HepG2 (cell line): ENCODE measurements at regions not wholly inside any gene's neighbourhood (a gene's known extent, or its start where the extent isn't known, plus 50 kb on each side); places are given as distances from the start of the nearest gene placed in this dataset.

Experiments used
- ATAC-seq: fragments of 200-7000 bp; cut with Tn5 transposase; 3 replicates; pipeline ENCODE4 v1.9.1; 2020; ENCODE audit warnings: mild to moderate bottlenecking, moderate library complexity
- BruUV-seq: library from RNA; stranded (reverse); fragments of 400-500 nt; replicated peaks from 2 replicates; lab custom pipeline; 2021; lab: Mats Ljungman, UMichigan
- CTCF ChIA-PET: fragments of 300-600 bp; formaldehyde crosslinking; extraction: SDS; loops from one replicate; lab custom pipeline; 2021; ENCODE audit warnings: low total read pairs, inconsistent platforms, low intra/inter-chr PET ratio; lab: Yijun Ruan, JAX
- POLR2A ChIA-PET: fragments of 350-600 bp; sonication (Branson Sonifier 250); formaldehyde crosslinking; loops from one replicate; lab custom pipeline; 2020; ENCODE audit warnings: antibody characterized with exemption, inconsistent platforms; lab: Yijun Ruan, JAX
- DNase-seq: peaks from one replicate; pipeline ENCODE4 v3.0.0-alpha.2; 2015; ENCODE audit warnings: low spot score
- FAIRE-seq: peaks from 3 replicates; lab custom pipeline; 2011; peaks lifted over from hg19 to GRCh38; lab: Jason Lieb, UNC
- H2AFZ ChIP-seq: one replicate; pipeline ENCODE4 v1.6.1; 2011; ENCODE audit warnings: low read length, inconsistent platforms
- H3K27ac ChIP-seq: fragments of 300-600 bp; 3 replicates; pipeline ENCODE4 v1.8.0; 2011; ENCODE audit warnings: mixed run types, mild to moderate bottlenecking, mixed read lengths, low read length, inconsistent platforms; ENCODE audit not compliant: insufficient read depth; ENCODE audit errors: extremely low read length
- H3K27me3 ChIP-seq, 2 experiments: fragments of 200-600 bp in 1 of 2; 2 replicates in 1 of 2; 3 replicates in 1 of 2; pipeline versions ENCODE4 v1.6.0 to v1.8.0; 2011; ENCODE audit warnings: low read length in 2 of 2, mild to moderate bottlenecking in 2 of 2, moderate library complexity in 2 of 2, inconsistent platforms in 1 of 2; ENCODE audit not compliant: insufficient read depth in 2 of 2, control insufficient read depth in 1 of 2
- H3K36me3 ChIP-seq, 2 experiments: fragments of 200-600 bp in 1 of 2; replicated peaks in 1 of 2; 2 replicates in 1 of 2; 3 replicates in 1 of 2; pipeline versions ENCODE4 v1.5.1 to v1.8.0; 2011; ENCODE audit warnings: low read length in 2 of 2, inconsistent platforms in 1 of 2; ENCODE audit not compliant: insufficient read depth in 2 of 2, control insufficient read depth in 1 of 2
- H3K4me1 ChIP-seq: 2 replicates; pipeline ENCODE4 v1.5.1; 2012; ENCODE audit warnings: low read length, inconsistent platforms; ENCODE audit not compliant: insufficient read depth
- H3K4me2 ChIP-seq: 2 replicates; pipeline ENCODE4 v1.6.0; 2011; ENCODE audit warnings: low read depth, low read length, inconsistent platforms
- H3K4me3 ChIP-seq, 3 experiments: fragments of 200-600 bp in 1 of 3; sonication (generic), shearing (Covaris generic) in 1 of 3; replicated peaks in 1 of 3; 2 replicates each; pipeline ENCODE4 v1.5.1; 2011 to 2016; ENCODE audit warnings: low read length in 3 of 3, inconsistent platforms in 2 of 3, low read depth in 2 of 3, mild to moderate bottlenecking in 2 of 3, control low read depth in 1 of 3, mixed read lengths in 1 of 3; ENCODE audit not compliant: insufficient read depth in 1 of 3
- H3K79me2 ChIP-seq: one replicate; pipeline ENCODE4 v1.6.1; 2011; ENCODE audit warnings: low read length, inconsistent platforms; ENCODE audit not compliant: insufficient read depth
- H3K9ac ChIP-seq: 2 replicates; pipeline ENCODE4 v1.6.0; 2011; ENCODE audit warnings: mild to moderate bottlenecking, low read depth, low read length, inconsistent platforms; ENCODE audit not compliant: insufficient read depth
- H3K9me3 ChIP-seq: 2 replicates; pipeline ENCODE4 v1.5.1; 2012; ENCODE audit warnings: mild to moderate bottlenecking, low read length
- H4K20me1 ChIP-seq: 2 replicates; pipeline ENCODE4 v1.6.0; 2011; ENCODE audit warnings: inconsistent platforms, mild to moderate bottlenecking, low read length, moderate library complexity; ENCODE audit not compliant: insufficient read depth
- CBFB ChIP-seq: sonication (generic); formaldehyde crosslinking; IDR thresholded peaks from 2 replicates; pipeline ENCODE4 v1.4.0; 2020; ENCODE audit warnings: missing genetic modification reagents
- EED ChIP-seq: sonication (generic); formaldehyde crosslinking; IDR thresholded peaks from 2 replicates; pipeline ENCODE4 v1.5.0; 2020; ENCODE audit warnings: mild to moderate bottlenecking, missing genetic modification reagents
- KLF12 ChIP-seq: sonication (generic); formaldehyde crosslinking; IDR thresholded peaks from 2 replicates; pipeline ENCODE4 v1.4.0; 2020; ENCODE audit warnings: missing genetic modification reagents, borderline replicate concordance
- MAFK ChIP-seq, 2 experiments: IDR thresholded peaks in 1 of 2; conservative IDR thresholded peaks in 1 of 2; 2 replicates each; pipeline ENCODE4 v1.6.1; 2011; ENCODE audit warnings: improper control_type of control experiment in 2 of 2, low read length in 2 of 2
- ONECUT2 ChIP-seq: sonication (generic); formaldehyde crosslinking; IDR thresholded peaks from 2 replicates; pipeline ENCODE4 v1.4.0; 2020; ENCODE audit warnings: missing genetic modification reagents
- REL ChIP-seq: sonication (generic); formaldehyde crosslinking; conservative IDR thresholded peaks from 2 replicates; pipeline ENCODE4 v1.8.0; 2022; ENCODE audit warnings: mild to moderate bottlenecking, missing genetic modification reagents, moderate library complexity
- SNRNP70 ChIP-seq: fragments of 200-400 bp; formaldehyde crosslinking; IDR thresholded peaks from 2 replicates; pipeline ENCODE4 v1.6.1; 2017; ENCODE audit warnings: mild to moderate bottlenecking, low read depth, low read length, moderate library complexity
- TMF1 ChIP-seq: sonication (generic); formaldehyde crosslinking; IDR thresholded peaks from 2 replicates; pipeline ENCODE4 v1.8.1; 2022; ENCODE audit warnings: low read depth, missing genetic modification reagents
- TRAFD1 ChIP-seq: sonication (generic); formaldehyde crosslinking; IDR thresholded peaks from 2 replicates; pipeline ENCODE4 v1.5.1; 2020; ENCODE audit warnings: missing genetic modification reagents, mild to moderate bottlenecking, borderline replicate concordance
- XRCC5 ChIP-seq: fragments of 200-400 bp; formaldehyde crosslinking; optimal IDR thresholded peaks from 2 replicates; pipeline ENCODE3; 2017; ENCODE audit warnings: mild to moderate bottlenecking, low read length
- ZFP36 ChIP-seq: fragments of 150-350 bp; IDR thresholded peaks from 2 replicates; pipeline ENCODE4 v1.6.1; 2018; ENCODE audit warnings: borderline replicate concordance, low read length, low read depth; ENCODE audit not compliant: partially characterized antibody
- ZNF260 ChIP-seq: sonication (generic); formaldehyde crosslinking; IDR thresholded peaks from 2 replicates; pipeline ENCODE4 v1.4.0; 2020; ENCODE audit warnings: missing genetic modification reagents, low read depth, mild to moderate bottlenecking, borderline replicate concordance
- ZNF263 ChIP-seq: sonication (generic); formaldehyde crosslinking; IDR thresholded peaks from 2 replicates; pipeline ENCODE4 v1.4.0; 2020; ENCODE audit warnings: missing genetic modification reagents
- ZNF280B ChIP-seq: sonication (generic); formaldehyde crosslinking; IDR thresholded peaks from 2 replicates; pipeline ENCODE4 v1.5.0; 2020; ENCODE audit warnings: missing genetic modification reagents, mild to moderate bottlenecking, borderline replicate concordance
- ZNF652 ChIP-seq: IDR thresholded peaks from 2 replicates; pipeline ENCODE4 v1.6.1; 2016; ENCODE audit warnings: low read depth, borderline replicate concordance
- ZNF776 ChIP-seq: sonication (generic); formaldehyde crosslinking; IDR thresholded peaks from 2 replicates; pipeline ENCODE4 v1.4.0; 2020; ENCODE audit warnings: mild to moderate bottlenecking, missing genetic modification reagents
- ZNF781 ChIP-seq: sonication (generic); formaldehyde crosslinking; IDR thresholded peaks from 2 replicates; pipeline ENCODE4 v1.5.1; 2020; ENCODE audit warnings: borderline replicate concordance, mild to moderate bottlenecking, missing genetic modification reagents; ENCODE audit errors: not compliant biosample characterization
- ZNF792 ChIP-seq: IDR thresholded peaks from 2 replicates; pipeline ENCODE4 v1.6.1; 2016
- WGBS: methylation state at CpG from one replicate; pipeline ENCODE4 v1.1.6; 2017; ENCODE audit warnings: low lambda C conversion rate; 5-methylcytosine and 5-hydroxymethylcytosine counted together
- in situ Hi-C: cut with HindIII; loops from 2 replicates; pipeline ENCODE4 v1.10.0; 2017; ENCODE audit warnings: low pct_unique_long_range_greater_than_20kb; ENCODE audit not compliant: extremely low pct_ligation_motif_present
- intact Hi-C: fragments of 100-400 bp; cut with micrococcal nuclease; formaldehyde crosslinking; loops from one replicate; pipeline ENCODE4 v1.10.0; 2022; ENCODE audit not compliant: unreplicated experiment
- TF ChIP-seq, protein P1 (sequence below): sonication (generic); formaldehyde crosslinking; IDR thresholded peaks from 2 replicates; pipeline ENCODE4 v1.4.0; 2020; ENCODE audit warnings: missing genetic modification reagents, borderline replicate concordance

- ATAC-seq = no peak
- ChIA-PET POLR2A (no interaction called here), CTCF (no interaction called here)
- no peaks in the 10 kb centered on the region for H3K27me3 ChIP-seq
- no peak overlapping the region for H3K9ac ChIP-seq
- no TSS peak for BruUV-seq
- no peaks in the 10 kb centered on the region for H3K9me3 ChIP-seq
- in situ Hi-C loops = no loop called here
- peak overlapping the region; percentile 36 for H2AFZ ChIP-seq
- H3K4me2 ChIP-seq = no peak overlapping the region
- 22% methylated on average over 4 of the region's 4 CpGs for WGBS
- no peaks in the 10 kb centered on the region for H3K36me3 ChIP-seq
- H3K79me2 ChIP-seq = no peaks in the 10 kb centered on the region
- intact Hi-C loops = no loop called here
- H3K4me3 ChIP-seq = no peak overlapping the region
- H4K20me1 ChIP-seq = no peaks in the 10 kb centered on the region
- no peak for FAIRE-seq
- no peak overlapping the region for H3K27ac ChIP-seq
- no peak for TF ChIP-seq EED (CRISPR knock-in tag)
- no peak for TF ChIP-seq XRCC5
- no peak for TF ChIP-seq TRAFD1 (CRISPR knock-in tag)
- TF ChIP-seq ZNF781 = no peak
- no peak for TF ChIP-seq ZFP36
- TF ChIP-seq MAFK (conservative IDR thresholded peaks at IDR 0.05 in 1 of 2, IDR thresholded peaks at IDR 0.05 in 1 of 2; ENCODE audit: low read length in 2 of 2) = no peak
- TF ChIP-seq REL (CRISPR knock-in tag) = no peak
- TF ChIP-seq ZNF776 (CRISPR knock-in tag) = no peak
- no peak for TF ChIP-seq ZNF263 (CRISPR knock-in tag)
- TF ChIP-seq, protein P1, sequence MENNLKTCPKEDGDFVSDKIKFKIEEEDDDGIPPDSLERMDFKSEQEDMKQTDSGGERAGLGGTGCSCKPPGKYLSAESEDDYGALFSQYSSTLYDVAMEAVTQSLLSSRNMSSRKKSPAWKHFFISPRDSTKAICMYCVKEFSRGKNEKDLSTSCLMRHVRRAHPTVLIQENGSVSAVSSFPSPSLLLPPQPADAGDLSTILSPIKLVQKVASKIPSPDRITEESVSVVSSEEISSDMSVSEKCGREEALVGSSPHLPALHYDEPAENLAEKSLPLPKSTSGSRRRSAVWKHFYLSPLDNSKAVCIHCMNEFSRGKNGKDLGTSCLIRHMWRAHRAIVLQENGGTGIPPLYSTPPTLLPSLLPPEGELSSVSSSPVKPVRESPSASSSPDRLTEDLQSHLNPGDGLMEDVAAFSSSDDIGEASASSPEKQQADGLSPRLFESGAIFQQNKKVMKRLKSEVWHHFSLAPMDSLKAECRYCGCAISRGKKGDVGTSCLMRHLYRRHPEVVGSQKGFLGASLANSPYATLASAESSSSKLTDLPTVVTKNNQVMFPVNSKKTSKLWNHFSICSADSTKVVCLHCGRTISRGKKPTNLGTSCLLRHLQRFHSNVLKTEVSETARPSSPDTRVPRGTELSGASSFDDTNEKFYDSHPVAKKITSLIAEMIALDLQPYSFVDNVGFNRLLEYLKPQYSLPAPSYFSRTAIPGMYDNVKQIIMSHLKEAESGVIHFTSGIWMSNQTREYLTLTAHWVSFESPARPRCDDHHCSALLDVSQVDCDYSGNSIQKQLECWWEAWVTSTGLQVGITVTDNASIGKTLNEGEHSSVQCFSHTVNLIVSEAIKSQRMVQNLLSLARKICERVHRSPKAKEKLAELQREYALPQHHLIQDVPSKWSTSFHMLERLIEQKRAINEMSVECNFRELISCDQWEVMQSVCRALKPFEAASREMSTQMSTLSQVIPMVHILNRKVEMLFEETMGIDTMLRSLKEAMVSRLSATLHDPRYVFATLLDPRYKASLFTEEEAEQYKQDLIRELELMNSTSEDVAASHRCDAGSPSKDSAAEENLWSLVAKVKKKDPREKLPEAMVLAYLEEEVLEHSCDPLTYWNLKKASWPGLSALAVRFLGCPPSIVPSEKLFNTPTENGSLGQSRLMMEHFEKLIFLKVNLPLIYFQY (CRISPR knock-in tag) = no peak
- no peak for TF ChIP-seq ZNF792 (CRISPR knock-in tag)
- TF ChIP-seq ZNF652 (CRISPR knock-in tag) = no peak
- TF ChIP-seq ONECUT2 (CRISPR knock-in tag) = no peak
- no peak for TF ChIP-seq TMF1 (CRISPR knock-in tag)
- no peak for TF ChIP-seq KLF12
- TF ChIP-seq ZNF280B (CRISPR knock-in tag) = no peak
- TF ChIP-seq SNRNP70 = no peak
- TF ChIP-seq ZNF260 (CRISPR knock-in tag) = no peak
- TF ChIP-seq CBFB (CRISPR knock-in tag) = no peak
- TF ChIP-seq, all 625 proteins: peak for 0
- no peak for DNase-seq
- no peaks in the 10 kb centered on the region for H3K4me1 ChIP-seq
Measured at GRCh38 chr6:67248077-67248476, 1387.0 kb upstream of the ADGRB3 start.
